ENCODE measurements at regions not wholly inside any gene's neighbourhood (a gene's known extent, or its start where the extent isn't known, plus 50 kb on each side); places are given as distances from the start of the nearest gene placed in this dataset.

GRCh38 chrX:69083801-69084200 lies 81.5 kb downstream of the PJA1 start:
- no peak for DNase-seq (ENCODE audit: low read depth in 2 of 2)

- no peak for DNase-seq (ENCODE audit: low read depth in 2 of 2)
Measured at GRCh38 chrX:69083361-69083760, 81.9 kb downstream of the PJA1 start.

GRCh38 chrX:69082753-69083150 lies 82.5 kb downstream of the PJA1 start:
- no peak for DNase-seq (ENCODE audit: low read depth in 2 of 2)

- no peak for DNase-seq (ENCODE audit: low read depth in 2 of 2)
Measured at GRCh38 chrX:69082055-69082752, 83.0 kb downstream of the PJA1 start.

DNA sequence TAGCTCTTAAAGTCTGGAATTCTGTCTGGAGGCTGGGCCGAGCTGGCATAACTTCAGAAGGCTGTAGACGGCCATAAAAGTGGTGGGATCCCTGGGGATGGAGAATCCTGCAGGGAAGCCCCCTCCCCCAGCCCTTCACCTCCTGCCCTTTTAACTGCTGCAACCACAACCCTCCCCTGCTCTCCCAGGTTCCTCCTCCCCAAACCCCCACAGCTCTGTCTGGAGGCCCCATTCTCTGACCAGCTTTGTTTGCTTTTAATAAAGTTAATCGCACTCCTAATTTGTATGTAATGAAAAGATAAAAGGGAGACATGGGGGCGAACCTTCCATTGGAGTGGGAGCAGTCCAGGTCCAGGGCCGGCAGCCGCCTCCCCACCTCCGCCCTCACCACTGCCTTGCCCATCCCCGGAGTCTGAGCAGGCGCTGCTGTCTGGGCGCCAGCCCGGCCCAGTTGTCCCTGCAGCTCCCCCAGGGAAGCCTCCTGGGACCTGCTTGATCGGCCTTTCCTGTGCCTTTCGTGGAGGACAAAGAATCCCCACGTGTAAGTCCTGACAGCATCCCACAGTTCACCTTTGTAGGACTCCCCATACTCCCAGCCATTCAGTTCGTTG lies 84.3 kb downstream of the PJA1 start:
- no peak for DNase-seq (ENCODE audit: low read depth in 2 of 2)

DNA sequence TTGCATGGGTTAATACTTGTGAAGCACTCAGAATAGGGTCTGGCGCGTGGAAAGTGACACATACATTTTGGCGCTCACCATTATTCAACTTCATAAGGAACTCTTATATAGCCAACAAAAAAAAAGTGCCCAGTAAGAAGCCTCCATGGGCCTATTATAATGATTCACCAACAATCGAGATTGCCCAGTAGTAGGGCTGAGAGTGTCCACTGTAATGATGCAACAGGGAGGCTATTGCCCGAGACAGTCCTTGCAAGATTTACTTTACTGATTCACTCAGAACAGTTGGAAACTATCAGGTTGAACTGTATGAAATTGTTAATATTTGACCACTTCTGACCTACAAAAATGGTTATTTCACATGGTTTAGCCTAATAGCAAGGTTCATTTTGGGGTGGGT lies 86.0 kb downstream of the PJA1 start:
- DNase-seq (ENCODE audit: low read depth in 2 of 2), result no peak

DNA sequence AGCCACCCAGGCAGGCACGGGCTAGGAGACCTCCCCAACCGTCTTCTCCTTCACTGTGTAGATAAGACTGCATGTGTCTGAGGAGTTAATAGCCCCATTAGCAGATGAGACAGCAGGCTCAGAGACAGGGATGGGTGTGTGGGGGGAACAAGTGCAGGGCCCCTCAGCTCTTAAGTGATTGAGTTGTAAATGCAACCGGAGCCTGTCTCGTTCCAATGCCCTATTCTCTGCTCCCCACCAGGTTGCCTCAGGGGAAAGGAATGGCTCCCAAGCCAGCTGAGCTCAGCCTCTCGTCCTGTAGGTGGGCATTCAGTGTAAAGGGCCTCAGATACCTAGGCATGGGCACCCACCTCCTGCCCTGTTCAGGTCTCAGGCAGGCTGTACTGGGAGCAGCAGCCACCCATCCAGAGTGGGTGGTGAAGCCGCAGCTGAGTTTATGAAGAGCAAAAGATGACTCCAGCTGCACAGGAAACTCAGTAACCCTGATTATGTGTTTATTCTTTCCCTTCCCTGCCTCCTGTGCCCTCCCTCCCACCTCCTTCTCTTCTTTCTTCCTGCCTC lies 87.3 kb downstream of the PJA1 start:
- no peak for DNase-seq (ENCODE audit: low read depth in 2 of 2)

- no peak for DNase-seq (ENCODE audit: low read depth in 2 of 2)
Measured at GRCh38 chrX:69076088-69076487, 89.2 kb downstream of the PJA1 start.

DNA sequence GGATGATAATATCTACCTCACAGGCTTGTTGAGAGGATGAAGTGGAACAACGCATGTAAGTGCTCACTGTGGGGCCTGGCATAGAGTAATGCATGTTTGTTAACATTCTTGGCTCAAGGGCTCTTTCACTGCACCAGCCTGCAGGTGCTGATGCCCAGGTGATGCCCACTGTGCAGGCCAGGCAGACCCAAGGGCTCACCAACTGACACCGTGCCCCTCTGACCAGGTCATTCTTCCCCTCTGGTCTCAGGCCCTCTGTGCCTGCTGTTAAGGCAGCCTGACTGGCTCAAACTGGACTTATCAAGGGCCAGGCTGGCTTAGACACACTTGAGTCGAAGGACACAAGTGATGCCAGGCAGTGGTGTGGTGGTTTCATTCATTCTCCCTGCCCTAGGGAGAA lies 90.5 kb downstream of the PJA1 start:
- DNase-seq (ENCODE audit: low read depth in 2 of 2), result no peak

DNA sequence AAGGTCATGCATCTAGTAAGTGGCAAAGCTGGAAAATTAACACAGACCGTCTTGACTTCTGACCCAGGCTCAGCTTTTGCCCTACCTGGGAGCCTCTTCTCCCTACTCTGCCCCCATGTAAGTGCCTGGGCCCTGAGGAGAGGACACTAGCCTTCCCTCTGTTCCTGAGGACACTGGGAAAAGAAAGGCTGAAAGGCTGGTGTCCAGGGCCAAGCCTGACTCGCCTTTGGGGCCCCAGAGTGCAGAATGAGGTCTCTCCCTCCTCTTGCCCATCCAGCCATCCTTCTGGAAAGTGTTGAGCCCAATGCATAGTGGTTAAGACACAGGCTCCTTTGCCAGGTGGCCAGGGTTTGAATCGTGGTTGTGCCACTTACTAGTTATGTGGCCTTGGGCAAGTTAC lies 91.5 kb downstream of the PJA1 start:
- DNase-seq (ENCODE audit: low read depth in 2 of 2), result no peak

- no peak for DNase-seq (ENCODE audit: low read depth in 2 of 2)
Measured at GRCh38 chrX:69073241-69073640, 92.0 kb downstream of the PJA1 start.

GRCh38 chrX:69072486-69073006 lies 92.7 kb downstream of the PJA1 start:
- no peak for DNase-seq (ENCODE audit: low read depth in 2 of 2)

DNA sequence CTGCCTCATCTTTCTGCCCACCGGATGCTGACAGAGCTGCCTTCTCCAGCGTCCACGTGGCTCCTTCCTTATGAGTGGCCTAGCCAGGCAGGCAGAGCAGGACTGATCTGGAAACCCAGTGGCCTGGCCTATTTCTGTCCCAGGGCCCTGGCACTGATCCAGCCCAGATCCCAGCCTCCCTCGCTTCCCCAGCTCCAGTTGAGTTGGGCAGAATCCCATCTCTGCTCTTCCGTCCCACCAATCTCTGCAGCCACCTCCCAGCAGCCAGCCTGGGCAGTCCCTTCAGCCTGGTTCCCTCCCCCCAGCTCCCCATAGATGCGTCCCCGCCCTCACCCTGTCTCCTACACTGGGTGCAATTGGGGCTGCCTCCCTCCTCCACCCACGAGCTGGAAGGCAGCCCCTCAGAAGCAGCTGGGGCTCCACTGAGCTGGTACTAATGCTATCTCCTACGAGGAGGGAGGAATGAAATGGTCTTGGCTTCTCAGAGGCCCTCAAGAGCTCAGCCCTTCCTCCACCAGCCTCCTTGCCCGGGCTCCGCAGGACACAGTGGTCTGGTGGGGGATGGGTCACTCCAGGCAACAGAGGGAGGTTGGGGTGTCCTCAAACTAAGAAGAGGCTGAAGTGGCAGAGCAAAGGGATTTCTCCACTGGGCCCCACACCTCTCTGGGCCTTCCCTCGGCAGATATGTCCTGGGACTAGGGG lies 94.2 kb downstream of the PJA1 start:
- no peak for DNase-seq (ENCODE audit: low read depth in 2 of 2)

DNA sequence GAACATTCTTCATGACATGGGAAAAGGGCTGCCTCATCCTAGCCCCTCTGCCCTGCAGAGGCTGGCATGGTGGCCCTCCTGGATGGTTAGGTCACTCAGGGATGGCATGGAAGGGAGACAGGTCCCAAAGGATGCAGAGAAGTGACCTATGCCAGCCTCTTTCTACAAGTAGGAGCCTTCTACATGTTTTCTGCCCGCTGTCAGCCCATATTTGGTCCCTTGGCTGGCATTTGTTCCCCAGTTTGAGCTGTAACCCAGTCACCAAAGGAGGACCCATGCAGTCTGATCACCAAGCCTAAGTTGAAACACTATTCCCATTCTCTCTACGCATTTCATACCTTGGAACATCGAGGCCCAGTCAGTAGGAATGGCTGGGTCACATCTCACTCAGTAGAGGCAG lies 95.4 kb downstream of the PJA1 start:
- no peak for DNase-seq (ENCODE audit: low read depth in 2 of 2)

GRCh38 chrX:69069086-69069445 lies 96.2 kb downstream of the PJA1 start:
- DNase-seq (ENCODE audit: low read depth in 2 of 2), result no peak

DNA sequence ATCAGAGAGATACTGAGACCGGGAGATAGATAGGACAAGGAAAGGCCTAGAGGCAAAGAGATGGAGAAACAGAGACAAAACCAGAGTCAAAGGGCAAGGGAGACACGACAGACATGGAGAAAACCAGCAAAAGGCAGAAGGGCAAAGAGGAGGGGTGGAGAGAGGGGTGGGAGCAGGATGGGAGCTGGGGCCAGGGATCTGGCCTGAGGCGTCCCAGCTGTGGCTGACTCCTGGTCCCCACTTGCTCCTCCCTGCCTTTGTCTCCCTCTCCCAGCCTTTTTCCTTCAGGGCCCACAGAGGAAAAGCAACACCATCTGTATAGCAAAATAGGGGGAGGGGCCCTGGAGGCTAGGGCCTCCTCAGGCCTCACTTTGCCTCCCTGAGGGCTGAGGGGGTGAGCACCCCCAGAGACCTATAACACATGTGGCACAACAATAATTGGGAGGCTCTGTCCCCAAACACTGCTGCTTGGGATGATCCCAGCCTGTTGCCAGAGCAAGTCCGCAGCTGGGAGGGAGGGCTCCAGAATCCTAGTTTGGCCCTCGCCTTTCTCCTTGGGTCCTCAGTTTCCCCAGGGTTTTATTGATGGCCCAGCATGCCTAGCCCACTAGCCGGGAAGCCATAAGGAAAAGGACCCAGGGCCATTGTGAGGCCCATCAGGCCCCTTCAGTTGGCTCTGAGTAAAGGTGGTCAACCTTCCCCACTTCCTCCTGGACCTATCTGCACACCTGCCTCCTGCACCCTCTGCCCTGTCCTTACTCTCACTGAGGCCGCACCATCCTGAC lies 96.8 kb downstream of the PJA1 start:
- no peak for DNase-seq (ENCODE audit: low read depth in 2 of 2)

- no peak for DNase-seq (ENCODE audit: low read depth in 2 of 2)
Measured at GRCh38 chrX:69067841-69068240, 97.4 kb downstream of the PJA1 start.

- no peak for DNase-seq (ENCODE audit: low read depth in 2 of 2)
Measured at GRCh38 chrX:69066966-69067525, 98.2 kb downstream of the PJA1 start.

DNA sequence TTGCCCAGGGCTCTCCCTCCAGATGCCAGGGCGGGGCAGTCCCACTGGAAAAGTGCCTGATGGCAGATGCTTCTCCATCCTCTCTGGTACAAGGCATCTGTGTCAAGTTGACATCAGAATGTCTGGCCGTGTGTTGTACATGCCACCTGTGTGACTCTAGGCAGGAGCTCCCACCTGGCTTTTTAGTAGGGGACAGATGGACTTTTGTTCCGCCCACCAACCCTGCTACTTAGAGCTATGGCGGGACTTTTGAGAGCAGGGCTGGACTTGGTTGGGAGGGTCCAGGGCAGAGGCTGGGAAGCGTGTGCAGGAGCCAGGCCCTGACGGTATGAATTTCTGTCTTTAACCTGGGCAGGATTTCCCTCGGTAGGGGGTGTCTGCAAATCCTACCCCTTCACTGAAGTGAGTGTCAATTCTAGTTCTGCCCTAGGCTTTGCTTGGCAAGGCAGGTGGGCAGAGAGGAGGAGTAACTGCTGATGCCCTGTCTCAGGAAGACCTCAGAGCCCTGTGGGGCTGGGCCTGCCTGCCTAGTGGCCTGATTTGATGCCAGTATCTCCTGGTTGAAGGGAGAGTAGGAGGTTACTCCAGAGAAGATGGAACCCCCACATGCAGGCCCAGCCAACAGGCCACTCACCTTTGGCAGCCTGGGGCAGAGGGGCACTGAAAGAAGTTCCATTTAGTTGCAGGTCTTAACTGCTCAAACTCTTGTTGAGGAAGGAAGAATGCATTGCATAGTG lies 99.1 kb downstream of the PJA1 start:
- DNase-seq (ENCODE audit: low read depth in 2 of 2), result no peak

DNA sequence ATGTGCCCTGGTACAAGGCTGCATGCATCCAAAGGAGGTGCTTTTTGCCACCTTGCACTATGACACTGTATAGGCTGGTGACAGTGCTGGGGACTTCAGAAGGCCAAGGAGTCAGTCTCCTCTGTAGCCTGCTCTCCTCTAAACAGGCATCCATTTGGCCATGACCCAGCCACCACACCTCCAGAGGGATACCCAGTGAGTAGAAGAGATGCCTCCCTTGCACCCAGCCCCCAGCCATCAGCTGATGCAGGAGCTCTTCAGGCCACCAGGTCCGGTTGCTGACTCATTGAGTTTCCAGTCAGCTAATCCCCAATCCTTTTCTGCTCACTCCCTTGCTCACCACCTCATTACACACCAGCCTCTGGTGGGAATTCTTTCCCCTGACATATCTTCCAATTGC lies 99.8 kb downstream of the PJA1 start:
- DNase-seq (ENCODE audit: low read depth in 2 of 2), result no peak

- DNase-seq (ENCODE audit: low read depth in 2 of 2), result no peak
Measured at GRCh38 chrX:69063486-69063885, 101.8 kb downstream of the PJA1 start.
